Activated CD4-positive, alpha-beta memory T cell treated with anti-CD3 and anti-CD28 coated beads, Interleukin-2, amount 10 ng/mL, durations not matched to agents 7 days and 5 days (primary cell): ENCODE measurements at regions not wholly inside any gene's neighbourhood (a gene's known extent, or its start where the extent isn't known, plus 50 kb on each side); places are given as distances from the start of the nearest gene placed in this dataset.

ENCODE experiments used
- CTCF ChIA-PET: fragments of 350-600 bp; sonication (Branson Sonifier 250); formaldehyde crosslinking; loops from one replicate; lab custom pipeline; 2021; ENCODE audit warnings: antibody characterized with exemption, inconsistent platforms; lab: Charles Lee
- POLR2A ChIA-PET: fragments of 350-600 bp; sonication (Branson Sonifier 250); formaldehyde crosslinking; loops from one replicate; lab custom pipeline; 2021; ENCODE audit warnings: antibody characterized with exemption; lab: Charles Lee
- DNase-seq: peaks from one replicate; pipeline ENCODE4 v3.0.0-alpha.2; 2020
- H3K27ac Mint-ChIP-seq: one replicate; pipeline ENCODE4 v1.8.0; 2021; ENCODE audit warnings: mild to moderate bottlenecking, mixed read lengths
- H3K27me3 Mint-ChIP-seq: one replicate; pipeline ENCODE4 v1.8.0; 2021; ENCODE audit warnings: mixed read lengths
- H3K36me3 Mint-ChIP-seq: one replicate; pipeline ENCODE4 v1.8.0; 2021; ENCODE audit warnings: low read depth, mixed read lengths
- H3K4me1 Mint-ChIP-seq: one replicate; pipeline ENCODE4 v1.8.0; 2021; ENCODE audit warnings: mixed read lengths
- H3K4me3 Mint-ChIP-seq: one replicate; pipeline ENCODE4 v1.8.0; 2021; ENCODE audit warnings: mild to moderate bottlenecking, mixed read lengths
- H3K9me3 Mint-ChIP-seq: one replicate; pipeline ENCODE4 v1.8.0; 2021; ENCODE audit warnings: mixed read lengths

DNA sequence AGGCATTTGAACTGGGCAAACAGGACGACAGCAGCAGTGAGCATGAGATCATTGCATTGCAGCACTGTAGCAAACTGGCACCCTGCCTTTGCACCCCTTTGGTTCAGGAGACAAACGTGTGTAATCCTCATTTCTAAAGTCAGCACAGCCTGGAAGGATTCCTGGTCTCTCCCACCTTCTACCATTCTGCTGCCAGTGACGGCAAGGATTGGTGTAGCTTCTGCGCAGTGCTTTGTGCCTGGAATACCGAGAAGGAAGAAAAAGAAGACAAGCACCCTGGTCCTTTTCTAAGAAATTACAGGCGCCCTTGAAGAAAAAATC lies 805.3 kb downstream of the USP25 start:
- ChIA-PET POLR2A (no interaction called here), CTCF (no interaction called here)
- peaks cover 14% of the 10 kb centered on the region for H3K9me3 Mint-ChIP-seq
- no peak overlapping the region for H3K4me3 Mint-ChIP-seq
- H3K4me1 Mint-ChIP-seq = no peaks in the 10 kb centered on the region
- DNase-seq = no peak
- no peaks in the 10 kb centered on the region for H3K36me3 Mint-ChIP-seq
- no peaks in the 10 kb centered on the region for H3K27me3 Mint-ChIP-seq
- no peak overlapping the region for H3K27ac Mint-ChIP-seq

DNA sequence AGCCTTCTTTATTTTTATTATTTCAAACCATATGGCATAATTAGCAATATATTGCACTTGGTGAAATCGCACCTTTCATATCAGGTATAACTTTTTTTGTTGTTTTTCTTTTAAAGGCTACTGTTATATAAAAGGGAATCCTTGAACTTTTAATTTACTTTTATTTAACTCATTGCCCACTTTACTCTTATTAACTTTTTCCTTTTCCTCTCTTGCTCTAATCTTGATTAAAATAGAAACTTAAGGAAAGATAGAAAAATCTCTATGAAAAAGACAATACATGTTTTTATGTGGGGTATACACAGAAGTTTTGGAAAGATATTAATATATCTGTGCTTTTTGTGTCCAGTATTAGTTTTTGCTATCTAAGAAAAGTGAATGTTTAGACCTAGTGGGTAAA lies 805.8 kb downstream of the USP25 start:
- Mint-ChIP-seq H3K27me3 (no peaks in the 10 kb centered on the region), H3K4me1 (no peaks in the 10 kb centered on the region), H3K9me3 (peaks cover 14% of the 10 kb centered on the region), H3K4me3 (no peak overlapping the region), H3K36me3 (no peaks in the 10 kb centered on the region), H3K27ac (no peak overlapping the region)
- POLR2A ChIA-PET = no interaction called here
- CTCF ChIA-PET = no interaction called here
- no peak for DNase-seq

DNA sequence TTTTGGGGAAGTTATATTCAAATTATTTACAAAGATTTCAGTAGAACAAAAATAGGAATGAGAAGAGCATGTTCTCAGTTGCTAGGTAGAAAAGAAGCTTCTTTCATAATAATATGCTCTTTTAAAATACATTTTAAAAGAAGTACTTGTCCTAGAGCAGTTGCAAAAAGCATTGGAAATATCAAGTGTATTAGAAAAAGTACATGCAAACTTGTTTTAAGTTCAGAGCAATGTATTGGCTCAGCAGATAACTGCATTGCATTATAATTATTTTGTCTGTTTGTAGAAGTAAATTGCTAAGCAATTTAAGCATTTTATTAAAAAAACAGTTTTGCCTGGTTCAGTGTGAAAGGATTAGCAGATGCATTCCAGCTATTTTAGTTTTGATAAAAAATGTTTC lies 806.4 kb downstream of the USP25 start:
- no peak overlapping the region for H3K4me3 Mint-ChIP-seq
- H3K36me3 Mint-ChIP-seq = no peaks in the 10 kb centered on the region
- CTCF ChIA-PET = no interaction called here
- H3K4me1 Mint-ChIP-seq = no peaks in the 10 kb centered on the region
- POLR2A ChIA-PET = no interaction called here
- no peaks in the 10 kb centered on the region for H3K27me3 Mint-ChIP-seq
- no peak overlapping the region for H3K27ac Mint-ChIP-seq
- no peak for DNase-seq
- peaks cover 14% of the 10 kb centered on the region for H3K9me3 Mint-ChIP-seq

DNA sequence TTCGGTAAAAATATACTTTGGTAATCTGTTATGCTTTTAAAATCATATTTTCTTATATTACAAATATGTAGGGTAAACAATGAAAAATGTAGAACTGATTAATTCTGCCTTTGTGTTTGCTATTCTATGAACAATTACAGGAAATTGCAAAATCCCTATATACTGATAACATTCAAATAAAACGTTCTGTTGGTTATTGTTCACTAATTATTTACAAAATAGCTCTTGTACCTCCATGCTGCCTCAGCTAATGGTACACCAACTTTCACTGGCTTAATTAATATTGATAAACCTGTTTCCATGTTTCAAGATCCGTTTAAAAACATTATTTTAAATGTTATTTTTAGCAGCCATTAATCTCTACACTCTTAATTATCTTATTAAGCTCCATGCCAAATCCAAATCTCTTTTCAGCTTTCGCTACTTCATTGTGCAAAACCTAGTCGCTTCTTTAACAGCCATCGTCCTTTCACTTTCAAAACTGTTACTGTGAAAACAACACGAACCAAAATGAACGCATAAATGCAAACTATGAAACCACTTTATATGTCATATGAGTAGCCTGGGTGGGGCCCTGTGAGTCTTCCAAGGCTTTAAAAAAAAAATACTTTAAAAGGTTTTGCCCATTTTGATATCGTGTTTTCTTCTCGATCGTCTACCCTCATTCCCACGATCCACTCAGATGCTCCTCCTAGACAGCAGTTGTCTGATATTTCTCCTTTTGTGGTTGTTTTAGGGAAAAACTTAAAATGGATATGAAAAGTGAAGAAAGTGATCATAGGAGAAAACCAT lies 807.1 kb downstream of the USP25 start:
- no peaks in the 10 kb centered on the region for H3K27me3 Mint-ChIP-seq
- H3K36me3 Mint-ChIP-seq = no peaks in the 10 kb centered on the region
- POLR2A ChIA-PET = no interaction called here
- peaks cover 9% of the 10 kb centered on the region for H3K9me3 Mint-ChIP-seq
- H3K4me3 Mint-ChIP-seq = no peak overlapping the region
- H3K4me1 Mint-ChIP-seq = no peaks in the 10 kb centered on the region
- CTCF ChIA-PET = no interaction called here
- no peak for DNase-seq
- no peak overlapping the region for H3K27ac Mint-ChIP-seq

DNA sequence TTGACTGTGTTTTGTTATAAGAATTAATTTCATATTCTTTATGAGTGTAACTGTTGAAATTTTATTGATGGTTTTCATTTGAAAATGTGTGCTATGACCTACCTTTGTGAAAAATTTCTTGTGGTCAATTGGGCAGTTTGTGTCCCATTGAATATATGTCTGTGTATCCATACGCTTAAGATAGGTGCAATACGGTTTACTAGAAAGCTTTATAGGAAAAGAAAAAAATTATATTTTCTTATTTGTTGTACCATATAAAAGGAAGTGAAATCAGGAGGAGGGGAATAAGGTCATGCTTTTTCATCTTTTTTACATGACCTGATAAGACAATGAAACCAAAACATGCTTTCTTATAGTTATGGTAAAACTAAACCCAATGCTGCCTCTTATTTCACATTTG lies 807.7 kb downstream of the USP25 start:
- CTCF ChIA-PET = no interaction called here
- Mint-ChIP-seq H3K9me3 (peaks cover 12% of the 10 kb centered on the region), H3K27me3 (no peaks in the 10 kb centered on the region), H3K36me3 (no peaks in the 10 kb centered on the region), H3K4me3 (no peak overlapping the region), H3K4me1 (no peaks in the 10 kb centered on the region), H3K27ac (no peak overlapping the region)
- DNase-seq = no peak
- POLR2A ChIA-PET = no interaction called here

DNA sequence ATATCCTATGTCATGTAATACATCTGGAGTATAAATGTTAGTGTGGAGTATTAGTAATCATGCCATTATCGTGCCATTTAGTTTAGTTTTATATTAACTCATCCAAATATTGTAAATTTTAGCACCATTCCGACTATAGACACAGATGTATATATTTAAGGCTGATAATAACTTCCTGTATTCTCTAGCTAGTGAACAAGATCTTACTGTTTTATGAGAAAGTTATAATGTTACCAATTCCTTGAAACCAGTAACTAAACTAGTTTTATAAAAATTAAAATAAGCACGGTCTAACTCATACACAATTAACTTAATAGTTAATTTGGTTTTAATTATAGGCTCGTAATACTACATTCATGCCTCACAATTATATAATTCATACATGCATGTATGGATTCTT lies 808.6 kb downstream of the USP25 start:
- peaks cover 11% of the 10 kb centered on the region for H3K9me3 Mint-ChIP-seq
- H3K36me3 Mint-ChIP-seq = no peaks in the 10 kb centered on the region
- no peaks in the 10 kb centered on the region for H3K4me1 Mint-ChIP-seq
- CTCF ChIA-PET = no interaction called here
- no peak for DNase-seq
- H3K27me3 Mint-ChIP-seq = no peaks in the 10 kb centered on the region
- POLR2A ChIA-PET = no interaction called here
- H3K27ac Mint-ChIP-seq = no peak overlapping the region
- no peak overlapping the region for H3K4me3 Mint-ChIP-seq

DNA sequence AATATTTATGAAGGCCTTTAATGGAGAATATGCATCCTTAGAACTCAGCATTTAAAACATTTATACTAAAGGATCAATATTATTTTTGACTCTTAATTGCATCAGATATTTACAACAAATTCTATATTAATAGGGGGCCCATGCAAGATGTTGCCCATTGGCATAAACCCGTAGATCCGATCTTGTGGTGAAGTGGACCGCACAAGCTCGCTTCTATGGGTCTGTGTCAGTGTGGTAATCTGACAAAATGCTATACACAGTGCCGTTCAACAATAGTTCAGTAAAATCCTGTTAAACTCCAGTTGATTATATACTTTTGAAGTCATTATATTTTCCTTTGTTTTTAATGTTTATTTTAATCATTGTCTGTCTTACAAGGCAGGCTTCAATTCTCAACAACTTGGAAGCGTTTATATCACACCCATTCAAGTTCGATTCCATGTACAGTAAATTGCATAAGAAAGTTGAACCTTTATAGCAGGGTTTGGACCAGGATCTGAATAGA lies 809.2 kb downstream of the USP25 start:
- CTCF ChIA-PET = no interaction called here
- Mint-ChIP-seq H3K9me3 (peaks cover 7% of the 10 kb centered on the region), H3K27me3 (no peaks in the 10 kb centered on the region), H3K4me3 (no peak overlapping the region), H3K36me3 (no peaks in the 10 kb centered on the region), H3K27ac (no peak overlapping the region), H3K4me1 (no peaks in the 10 kb centered on the region)
- no peak for DNase-seq
- POLR2A ChIA-PET = no interaction called here

DNA sequence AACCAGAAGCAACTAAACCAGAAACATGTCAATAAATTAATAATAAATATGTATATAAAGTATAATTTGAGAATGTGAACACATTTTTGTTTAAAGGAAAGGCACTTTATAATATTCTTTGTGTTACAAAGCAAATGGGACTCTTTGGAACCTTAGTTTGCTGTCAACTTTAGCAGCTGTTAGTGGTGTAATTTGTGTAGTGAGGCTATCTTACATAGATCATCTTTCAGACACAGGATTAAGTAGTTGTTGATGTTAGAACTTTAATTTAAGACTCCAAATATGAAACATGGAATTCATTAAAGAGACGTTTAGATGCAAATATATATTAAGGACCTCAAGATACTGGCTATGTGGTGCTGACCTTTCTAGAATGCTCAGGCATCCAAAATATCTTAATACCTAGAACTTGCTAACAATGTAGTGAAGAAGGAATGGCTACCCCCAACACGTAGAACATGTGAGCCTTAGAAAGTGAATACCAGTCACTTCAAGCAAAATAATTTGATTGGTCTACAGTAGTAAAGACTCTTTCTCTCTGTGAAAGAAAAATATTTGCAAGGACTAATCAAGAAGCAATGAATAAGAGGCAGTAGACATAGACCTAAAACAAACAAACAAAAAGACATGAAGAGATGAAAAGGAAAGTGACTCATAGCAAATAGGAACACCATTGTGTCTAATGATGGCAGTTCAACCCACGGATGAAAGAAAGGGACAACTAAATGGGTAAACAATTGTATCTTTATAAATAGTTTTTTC lies 811.4 kb downstream of the USP25 start:
- Mint-ChIP-seq H3K9me3 (peaks cover 8% of the 10 kb centered on the region), H3K4me3 (no peak overlapping the region), H3K36me3 (no peaks in the 10 kb centered on the region), H3K27me3 (no peaks in the 10 kb centered on the region), H3K4me1 (no peaks in the 10 kb centered on the region), H3K27ac (no peak overlapping the region)
- ChIA-PET CTCF (no interaction called here), POLR2A (no interaction called here)
- no peak for DNase-seq

DNA sequence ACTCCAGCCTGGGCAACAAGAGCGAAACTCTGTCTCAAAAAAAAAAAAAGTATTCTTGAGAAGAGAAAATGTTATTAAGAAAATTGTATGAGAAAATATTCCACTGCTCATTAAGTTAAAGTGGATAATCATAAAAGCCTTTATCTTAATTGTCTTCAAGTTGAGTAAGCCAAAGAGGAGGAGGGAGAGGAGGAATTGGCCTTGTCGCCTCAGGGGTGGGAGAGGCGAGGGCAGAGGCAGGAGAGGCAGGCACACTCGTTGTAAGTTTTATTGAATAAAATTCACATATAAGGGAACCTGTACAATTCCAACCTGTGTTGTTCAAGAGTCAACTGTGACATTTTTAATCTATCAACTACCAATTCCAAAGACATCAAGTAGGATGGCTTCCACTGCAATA lies 820.3 kb downstream of the USP25 start:
- ChIA-PET CTCF (no interaction called here), POLR2A (no interaction called here)
- Mint-ChIP-seq H3K4me1 (no peaks in the 10 kb centered on the region), H3K36me3 (no peaks in the 10 kb centered on the region), H3K27ac (no peak overlapping the region), H3K4me3 (no peak overlapping the region), H3K9me3 (peaks cover 13% of the 10 kb centered on the region), H3K27me3 (no peaks in the 10 kb centered on the region)
- no peak for DNase-seq

DNA sequence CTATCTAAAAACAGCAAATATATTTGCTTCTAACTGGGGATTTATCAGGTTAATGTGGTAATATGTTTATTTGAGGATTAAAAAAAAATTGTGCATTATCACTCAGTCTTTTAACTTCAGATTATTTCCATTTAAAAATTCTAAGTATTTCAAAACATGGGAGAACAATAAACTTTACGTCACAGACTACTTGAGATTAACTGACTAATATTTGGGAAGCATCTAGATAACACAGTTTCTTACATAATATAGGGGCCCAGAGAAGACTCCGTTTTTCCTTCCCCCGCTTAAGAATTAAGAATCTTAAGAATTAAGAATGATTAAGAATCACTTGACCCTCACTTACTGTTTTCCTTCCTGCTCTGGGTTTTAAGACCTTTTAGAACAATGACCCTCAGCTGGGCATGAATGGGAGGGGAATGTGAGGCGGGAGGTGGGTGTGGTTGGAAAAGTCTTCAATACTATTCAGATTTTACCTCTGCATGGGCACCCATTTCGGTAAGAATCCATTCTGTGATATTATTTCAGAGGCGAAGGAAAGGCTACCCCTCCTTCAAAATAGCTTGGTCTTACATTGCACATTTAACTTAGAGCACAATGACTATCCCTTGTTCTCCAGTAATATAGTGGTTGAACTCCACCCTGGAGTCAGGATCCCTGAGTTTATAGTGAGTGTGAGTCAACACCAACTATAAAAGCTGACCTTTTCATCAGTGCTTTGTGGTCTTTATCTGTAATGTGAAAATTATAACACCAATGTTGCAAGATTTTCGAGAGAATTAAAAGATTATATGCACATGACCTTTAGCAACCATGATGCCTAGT lies 821.3 kb downstream of the USP25 start:
- H3K4me1 Mint-ChIP-seq = no peaks in the 10 kb centered on the region
- H3K27me3 Mint-ChIP-seq = no peaks in the 10 kb centered on the region
- CTCF ChIA-PET = no interaction called here
- H3K36me3 Mint-ChIP-seq = no peaks in the 10 kb centered on the region
- H3K9me3 Mint-ChIP-seq = peaks cover 12% of the 10 kb centered on the region
- H3K27ac Mint-ChIP-seq = no peak overlapping the region
- no peak for DNase-seq
- no peak overlapping the region for H3K4me3 Mint-ChIP-seq
- POLR2A ChIA-PET = no interaction called here

DNA sequence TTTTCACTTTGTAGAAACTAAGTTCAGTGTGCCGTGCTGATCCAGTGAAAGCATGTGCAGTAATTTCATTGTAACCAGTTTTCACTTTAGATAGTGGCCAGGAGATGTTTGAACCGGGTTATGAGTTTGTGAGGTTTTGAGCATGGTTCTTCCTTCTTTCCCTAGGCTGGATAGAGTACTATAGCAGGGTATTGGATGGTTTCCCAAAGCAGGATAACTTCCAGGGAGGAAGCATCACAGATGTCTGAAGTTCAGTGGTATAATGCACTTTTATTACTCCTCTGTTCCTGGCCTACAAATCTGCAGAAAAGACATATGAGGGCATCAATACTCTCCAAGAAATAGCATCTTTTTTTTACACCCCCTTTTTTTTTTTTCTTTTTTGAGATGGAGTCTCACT lies 823.1 kb downstream of the USP25 start:
- Mint-ChIP-seq H3K27ac (no peak overlapping the region), H3K36me3 (no peaks in the 10 kb centered on the region), H3K4me3 (no peak overlapping the region), H3K9me3 (peaks cover 14% of the 10 kb centered on the region), H3K27me3 (no peaks in the 10 kb centered on the region), H3K4me1 (no peaks in the 10 kb centered on the region)
- DNase-seq = no peak
- POLR2A ChIA-PET = no interaction called here
- CTCF ChIA-PET = no interaction called here

DNA sequence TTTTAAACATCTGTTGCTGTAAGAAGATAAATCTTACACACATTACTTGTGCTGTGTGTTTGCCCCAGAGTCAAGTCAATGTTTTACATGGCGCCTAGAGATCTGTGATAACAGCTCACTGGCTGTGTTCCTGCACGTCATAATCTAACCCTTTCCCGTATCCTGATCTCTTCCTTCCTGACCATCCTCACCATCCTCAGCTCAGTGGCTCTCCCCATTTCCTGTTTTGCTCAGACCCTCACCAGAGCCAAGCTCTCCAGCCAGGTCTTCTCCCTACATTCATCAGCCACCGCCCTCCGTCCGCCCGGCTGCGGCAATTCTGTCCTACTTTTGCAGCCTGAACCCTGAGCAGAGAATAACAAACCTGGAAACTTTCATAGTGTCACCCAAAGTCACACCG lies 824.7 kb downstream of the USP25 start:
- no peaks in the 10 kb centered on the region for H3K4me1 Mint-ChIP-seq

DNA sequence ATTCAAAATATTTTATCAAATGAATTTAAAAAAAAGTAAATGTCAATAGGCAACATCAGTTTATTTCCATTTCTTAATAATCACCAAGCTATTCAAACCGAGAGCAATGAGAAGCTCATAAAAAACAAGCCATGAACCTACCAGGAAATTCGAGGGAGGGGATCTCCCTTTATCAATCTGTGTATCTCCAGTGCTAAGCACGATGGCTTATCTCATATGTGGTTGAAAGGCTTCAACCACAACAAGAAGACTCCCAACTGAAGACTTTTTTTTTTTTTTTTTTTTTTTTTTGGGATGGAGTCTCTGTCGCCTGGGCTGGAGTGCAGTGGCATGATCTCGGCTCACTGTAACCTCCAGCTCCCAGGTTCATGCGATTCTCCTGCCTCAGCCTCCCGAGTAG lies 833.3 kb downstream of the USP25 start:
- Mint-ChIP-seq H3K36me3 (no peaks in the 10 kb centered on the region), H3K4me3 (no peak overlapping the region), H3K9me3 (peaks cover 2% of the 10 kb centered on the region), H3K27me3 (no peaks in the 10 kb centered on the region), H3K4me1 (no peaks in the 10 kb centered on the region), H3K27ac (no peak overlapping the region)
- CTCF ChIA-PET = no interaction called here
- POLR2A ChIA-PET = no interaction called here
- no peak for DNase-seq

More for the DNA sequence above, 824.7 kb downstream of the USP25 start:
- ChIA-PET POLR2A (no interaction called here), CTCF (no interaction called here)
- DNase-seq = no peak
- no peak overlapping the region for H3K27ac Mint-ChIP-seq
- H3K27me3 Mint-ChIP-seq = no peaks in the 10 kb centered on the region
- no peak overlapping the region for H3K4me3 Mint-ChIP-seq
- peaks cover 14% of the 10 kb centered on the region for H3K9me3 Mint-ChIP-seq
- no peaks in the 10 kb centered on the region for H3K36me3 Mint-ChIP-seq
